ENCODE measurements at regions not wholly inside any gene's neighbourhood (a gene's known extent, or its start where the extent isn't known, plus 50 kb on each side); places are given as distances from the start of the nearest gene placed in this dataset.

GRCh38 chr13:97653443-97654140 is 219.6 kb downstream of the RAP2A start:
- intact Hi-C loops (cut with micrococcal nuclease), result no loop called here
- CTCF ChIA-PET, result no interaction called here
- H3K27ac ChIP-seq (ENCODE audit: low read length in 2 of 2), result no peak overlapping the region
- TF ChIP-seq EZH2 (IDR thresholded peaks at IDR 0.05; ENCODE audit: borderline replicate concordance, insufficient read depth, low read depth, low read length, poor library complexity, severe bottlenecking), result no peak
- TF ChIP-seq CTCF (IDR thresholded peaks at IDR 0.05), result no peak
- no peaks in the 10 kb centered on the region for H3K36me3 ChIP-seq (replicated peaks in 1 of 2; ENCODE audit: control extremely low read depth in 1 of 2, control insufficient read depth in 1 of 2, extremely low read depth in 1 of 2, insufficient read depth in 2 of 2, low read length in 1 of 2)
- DNase-seq (no peak), ATAC-seq (ENCODE audit: low read depth) (no peak)
- Mint-ChIP-seq H3K9me3 (ENCODE audit: insufficient read depth) (no peaks in the 10 kb centered on the region), H3K27me3 (no peaks in the 10 kb centered on the region), H3K27ac (no peak overlapping the region), H3K4me3 (no peak overlapping the region), H3K4me1 (no peaks in the 10 kb centered on the region)
- 81% methylated on average over 11 of the region's 17 CpGs for WGBS (ENCODE audit: insufficient coverage)
- no peaks in the 10 kb centered on the region for H3K79me2 ChIP-seq (ENCODE audit: control insufficient read depth, insufficient read depth, low read length)
- POLR2A ChIA-PET, result no interaction called here
- H3K9me3 ChIP-seq (ENCODE audit: control extremely low read depth in 1 of 3, control insufficient read depth in 2 of 3, insufficient read depth in 1 of 3, low read length in 2 of 3), result peaks cover 0 to 3% (median 0%) of the 10 kb centered on the region in 3 donors
- peaks cover 0 to 3% (median 0%) of the 10 kb centered on the region in 4 experiments for H3K27me3 ChIP-seq (replicated peaks in 1 of 4; ENCODE audit: control extremely low read depth in 1 of 4, control insufficient read depth in 3 of 4, insufficient read depth in 4 of 4, low read length in 3 of 4)
- H3K9ac ChIP-seq (ENCODE audit: low read length), result no peak overlapping the region
- H3K4me2 ChIP-seq (replicated peaks; ENCODE audit: low read depth, low read length, poor library complexity, severe bottlenecking), result no peak overlapping the region
- H3K4me3 ChIP-seq (ENCODE audit: control extremely low read depth in 1 of 5, extremely low read depth in 1 of 5, insufficient read depth in 1 of 5, low read depth in 2 of 5, low read length in 4 of 5), result no peak overlapping the region
- no peak overlapping the region for H2AFZ ChIP-seq (ENCODE audit: insufficient read depth, low read depth, low read length, poor library complexity, severe bottlenecking)
- H3K4me1 ChIP-seq (ENCODE audit: control insufficient read depth in 2 of 2, insufficient read depth in 2 of 2, low read length in 2 of 2), result no peaks in the 10 kb centered on the region
- H4K20me1 ChIP-seq (ENCODE audit: control insufficient read depth, insufficient read depth, low read length, poor library complexity, severe bottlenecking), result no peaks in the 10 kb centered on the region

GRCh38 chr13:97654236-97654635 is 220.3 kb downstream of the RAP2A start:
- H3K4me1 ChIP-seq (ENCODE audit: control insufficient read depth in 2 of 2, insufficient read depth in 2 of 2, low read length in 2 of 2), result no peaks in the 10 kb centered on the region
- no peaks in the 10 kb centered on the region for H3K27me3 ChIP-seq (replicated peaks in 1 of 4; ENCODE audit: control extremely low read depth in 1 of 4, control insufficient read depth in 3 of 4, insufficient read depth in 4 of 4, low read length in 3 of 4)
- intact Hi-C loops (cut with micrococcal nuclease), result no loop called here
- no peaks in the 10 kb centered on the region for H3K79me2 ChIP-seq (ENCODE audit: control insufficient read depth, insufficient read depth, low read length)
- H2AFZ ChIP-seq (ENCODE audit: insufficient read depth, low read depth, low read length, poor library complexity, severe bottlenecking), result no peak overlapping the region
- no CpG with 5 or more reads among the region's 5 CpGs for WGBS (ENCODE audit: insufficient coverage)
- Mint-ChIP-seq H3K4me1 (no peaks in the 10 kb centered on the region), H3K27me3 (no peaks in the 10 kb centered on the region), H3K9me3 (ENCODE audit: insufficient read depth) (no peaks in the 10 kb centered on the region), H3K4me3 (no peak overlapping the region), H3K27ac (no peak overlapping the region)
- TF ChIP-seq CTCF (IDR thresholded peaks at IDR 0.05) (no peak), EZH2 (IDR thresholded peaks at IDR 0.05; ENCODE audit: borderline replicate concordance, insufficient read depth, low read depth, low read length, poor library complexity, severe bottlenecking) (no peak)
- no peak overlapping the region for H3K4me2 ChIP-seq (replicated peaks; ENCODE audit: low read depth, low read length, poor library complexity, severe bottlenecking)
- DNase-seq, result no peak
- no peak overlapping the region for H3K27ac ChIP-seq (ENCODE audit: low read length in 2 of 2)
- ChIA-PET CTCF (no interaction called here), POLR2A (no interaction called here)
- ATAC-seq (ENCODE audit: low read depth), result no peak
- no peak overlapping the region for H3K9ac ChIP-seq (ENCODE audit: low read length)
- H3K9me3 ChIP-seq (ENCODE audit: control extremely low read depth in 1 of 3, control insufficient read depth in 2 of 3, insufficient read depth in 1 of 3, low read length in 2 of 3), result peaks cover 0 to 3% (median 0%) of the 10 kb centered on the region in 3 donors
- no peaks in the 10 kb centered on the region for H4K20me1 ChIP-seq (ENCODE audit: control insufficient read depth, insufficient read depth, low read length, poor library complexity, severe bottlenecking)
- no peak overlapping the region for H3K4me3 ChIP-seq (ENCODE audit: control extremely low read depth in 1 of 5, extremely low read depth in 1 of 5, insufficient read depth in 1 of 5, low read depth in 2 of 5, low read length in 4 of 5)
- H3K36me3 ChIP-seq (replicated peaks in 1 of 2; ENCODE audit: control extremely low read depth in 1 of 2, control insufficient read depth in 1 of 2, extremely low read depth in 1 of 2, insufficient read depth in 2 of 2, low read length in 1 of 2), result no peaks in the 10 kb centered on the region

Measured in B cell (primary cell).